HG02970 (cell line): ENCODE measurements at regions not wholly inside any gene's neighbourhood (a gene's known extent, or its start where the extent isn't known, plus 50 kb on each side); places are given as distances from the start of the nearest gene placed in this dataset.
"Not testable (repeated sequence)": the region's sequence is repeated elsewhere in the genome, so short reads cannot be mapped to it uniquely, and the experiment has no call there.

Source experiments
- ATAC-seq: cut with Tn5 transposase; IDR thresholded peaks from one replicate; pipeline ENCODE4 v1.9.1; 2021; ENCODE audit warnings: mild to moderate bottlenecking, moderate library complexity, moderate number of reproducible peaks; ENCODE audit not compliant: unreplicated experiment, low FRiP score

GRCh38 chr2:160583813-160584537 lies 90.4 kb upstream of the RBMS1 start:
- ATAC-seq: no peak

DNA sequence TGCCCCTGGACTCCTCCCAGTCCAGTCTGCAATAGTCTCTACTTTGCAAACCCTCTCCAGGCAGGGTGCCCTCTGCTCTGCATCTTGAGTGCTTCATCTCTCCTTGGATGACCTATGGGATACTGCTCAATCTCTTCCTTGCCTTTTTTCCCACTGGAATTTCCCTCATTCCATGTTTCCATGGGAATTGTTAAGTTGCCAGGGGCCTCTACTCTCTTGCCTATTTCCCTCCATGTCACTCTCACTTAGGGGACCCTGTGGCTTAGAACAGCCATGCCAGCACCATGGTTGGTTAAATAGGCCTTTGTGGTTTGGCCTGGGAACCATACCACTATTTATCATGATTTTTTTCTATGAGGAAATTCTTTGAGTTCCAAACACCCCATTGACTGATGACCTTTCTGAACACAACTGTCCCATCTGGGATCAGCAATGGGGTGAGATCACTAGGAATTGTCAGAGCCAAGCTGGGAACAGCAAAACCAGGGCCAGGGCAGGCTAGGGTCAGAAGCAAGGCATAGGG lies 91.4 kb upstream of the RBMS1 start:
- ATAC-seq: no peak

GRCh38 chr2:160590664-160591063 lies 97.1 kb upstream of the RBMS1 start:
- ATAC-seq: no peak

GRCh38 chr2:160592401-160592800 lies 98.8 kb upstream of the RBMS1 start:
- no peak for ATAC-seq

DNA sequence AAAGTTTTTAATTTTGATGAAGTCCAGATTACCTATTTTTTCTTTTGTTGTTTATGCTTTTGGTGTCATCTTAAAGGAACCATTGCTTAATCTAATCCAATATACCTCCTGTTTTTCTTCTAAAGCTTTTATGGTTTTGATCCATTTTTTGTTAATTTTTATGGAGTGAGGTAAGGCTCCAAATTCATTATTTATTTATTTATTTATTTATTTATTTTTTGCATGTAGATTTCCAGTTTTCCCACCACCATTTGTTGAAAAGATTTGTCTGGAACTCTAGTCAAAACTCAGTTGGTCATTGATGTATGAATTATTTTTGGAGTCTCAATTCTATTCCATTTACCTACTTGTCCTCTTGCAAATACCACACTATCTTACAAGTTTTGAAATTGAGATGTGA lies 99.4 kb upstream of the RBMS1 start:
- no peak for ATAC-seq

DNA sequence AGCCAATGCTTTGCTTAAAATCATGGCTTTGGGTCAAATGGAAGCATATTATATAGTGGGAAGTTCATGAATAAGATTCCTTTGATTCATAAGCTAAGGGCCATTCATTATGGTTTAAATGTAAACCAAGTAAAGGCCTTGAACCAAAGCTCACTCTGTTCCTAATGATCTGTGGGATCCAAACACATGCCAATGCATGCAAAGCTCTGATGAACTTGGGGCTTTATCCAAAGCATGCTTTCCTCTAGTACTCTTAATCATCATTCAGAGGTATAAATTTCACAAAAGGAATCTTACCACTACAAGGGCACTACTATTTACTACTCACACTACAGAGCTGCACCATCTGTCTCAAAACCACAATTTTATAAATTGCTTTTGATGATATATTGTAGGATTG lies 102.8 kb upstream of the RBMS1 start:
- ATAC-seq: no peak

DNA sequence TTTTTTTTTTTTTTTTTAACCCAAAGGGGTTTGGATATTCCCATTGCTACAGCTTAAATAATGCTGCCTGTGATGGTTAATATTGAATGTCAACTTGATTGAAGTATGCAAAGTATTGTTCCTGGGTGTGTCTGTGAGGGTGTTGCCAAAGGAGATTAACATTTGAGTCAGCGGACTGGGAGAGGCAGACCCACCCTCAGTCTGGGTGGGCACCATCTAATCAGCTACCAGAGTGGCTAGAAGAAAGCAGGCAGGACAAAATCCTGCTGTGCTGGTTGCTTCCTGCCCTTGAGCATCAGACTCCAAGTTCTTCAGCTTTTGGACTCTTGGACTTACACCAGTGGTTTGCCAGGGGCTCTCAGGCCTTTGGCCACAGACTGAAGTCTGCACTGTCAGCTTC lies 106.8 kb upstream of the RBMS1 start:
- ATAC-seq: not testable (repeated sequence)

GRCh38 chr2:160602073-160602472 lies 108.5 kb upstream of the RBMS1 start:
- ATAC-seq: no peak

DNA sequence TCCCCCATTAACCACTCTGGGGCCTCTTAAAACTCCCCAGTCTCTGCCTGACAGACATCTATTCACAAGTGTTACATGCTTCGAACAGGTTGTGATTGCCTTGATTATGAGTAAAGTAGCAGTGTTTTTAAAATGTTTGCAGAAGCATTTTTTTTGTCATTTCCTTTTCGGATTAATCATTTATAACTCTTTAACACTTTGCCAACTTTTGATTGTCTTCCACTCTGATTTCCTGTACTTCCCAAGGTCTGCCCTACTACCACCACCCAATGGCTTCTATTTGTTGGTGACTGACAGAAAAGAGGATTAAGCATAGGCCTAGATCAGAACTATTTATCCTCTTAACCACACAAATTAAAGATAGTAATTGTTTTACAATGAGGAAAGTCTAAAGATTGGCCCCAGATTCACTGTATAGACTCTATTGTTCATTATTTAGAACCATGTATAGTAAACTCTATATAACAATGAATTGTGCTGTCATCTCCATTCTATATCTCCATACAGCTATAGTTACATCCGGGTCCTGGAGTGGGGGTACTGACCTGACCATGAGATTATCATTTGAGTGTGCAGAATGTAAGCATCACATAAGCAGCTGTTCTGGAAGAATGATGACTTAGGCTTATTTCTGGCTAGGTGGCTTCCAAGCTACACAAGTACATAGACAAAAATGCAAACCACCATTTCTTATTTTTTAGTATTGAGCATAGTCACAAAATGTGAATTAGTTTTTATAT lies 110.3 kb upstream of the RBMS1 start:
- ATAC-seq: no peak

- no peak for ATAC-seq
Measured at GRCh38 chr2:160606341-160606740, 112.7 kb upstream of the RBMS1 start.

- no peak for ATAC-seq
Measured at GRCh38 chr2:160608599-160608998, 115.0 kb upstream of the RBMS1 start.

DNA sequence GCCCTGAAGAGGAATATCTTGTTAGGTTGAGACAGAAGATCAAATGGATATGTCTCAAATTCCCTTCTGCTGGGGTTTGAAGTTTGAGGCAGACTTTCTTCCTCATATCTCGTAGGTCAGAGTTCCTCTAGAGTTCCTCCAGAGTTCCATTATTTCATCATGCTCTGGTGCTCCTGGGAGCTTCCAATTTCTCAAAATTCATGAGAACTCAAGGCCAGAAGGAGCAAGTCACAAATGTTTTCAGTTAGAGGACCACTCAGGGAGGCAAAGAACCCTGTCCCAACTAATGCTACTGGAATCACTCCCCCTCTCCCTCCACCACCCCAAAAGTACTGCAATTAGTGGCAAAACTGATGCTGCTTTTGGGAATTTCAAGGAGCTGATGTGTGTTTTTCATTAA lies 115.7 kb upstream of the RBMS1 start:
- no peak for ATAC-seq

GRCh38 chr2:160610041-160610440 lies 116.4 kb upstream of the RBMS1 start:
- ATAC-seq: no peak

GRCh38 chr2:160612266-160612856 lies 118.8 kb upstream of the RBMS1 start:
- no peak for ATAC-seq

- no peak for ATAC-seq
Measured at GRCh38 chr2:160613466-160614153, 120.0 kb upstream of the RBMS1 start.

GRCh38 chr2:160614391-160614790 lies 120.8 kb upstream of the RBMS1 start:
- no peak for ATAC-seq

DNA sequence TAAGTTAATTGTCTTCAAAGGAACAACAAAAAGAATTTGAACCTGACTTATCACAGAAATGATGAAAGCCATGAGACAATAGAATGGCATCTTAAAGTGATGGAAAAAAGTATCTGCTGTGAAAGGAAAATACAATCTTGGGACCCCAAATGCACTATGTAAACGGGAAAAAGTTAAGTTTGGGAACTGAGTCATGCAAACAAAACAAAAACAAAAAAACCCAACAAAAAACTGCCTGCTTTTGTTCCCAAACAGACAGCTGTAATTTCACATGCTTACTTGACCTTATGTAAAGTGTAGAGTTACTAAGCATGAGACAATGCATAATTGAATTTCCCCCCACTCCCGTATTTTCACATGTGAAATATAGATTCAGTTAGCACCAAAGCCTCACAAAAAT lies 122.1 kb upstream of the RBMS1 start:
- no peak for ATAC-seq

GRCh38 chr2:160616149-160616548 lies 122.5 kb upstream of the RBMS1 start:
- ATAC-seq: no peak

- no peak for ATAC-seq
Measured at GRCh38 chr2:160621748-160622147, 128.1 kb upstream of the RBMS1 start.

- not testable (repeated sequence) for ATAC-seq
Measured at GRCh38 chr2:160628020-160628637, 134.5 kb upstream of the RBMS1 start.
